ENCODE measurements at regions not wholly inside any gene's neighbourhood (a gene's known extent, or its start where the extent isn't known, plus 50 kb on each side); places are given as distances from the start of the nearest gene placed in this dataset.

DNA sequence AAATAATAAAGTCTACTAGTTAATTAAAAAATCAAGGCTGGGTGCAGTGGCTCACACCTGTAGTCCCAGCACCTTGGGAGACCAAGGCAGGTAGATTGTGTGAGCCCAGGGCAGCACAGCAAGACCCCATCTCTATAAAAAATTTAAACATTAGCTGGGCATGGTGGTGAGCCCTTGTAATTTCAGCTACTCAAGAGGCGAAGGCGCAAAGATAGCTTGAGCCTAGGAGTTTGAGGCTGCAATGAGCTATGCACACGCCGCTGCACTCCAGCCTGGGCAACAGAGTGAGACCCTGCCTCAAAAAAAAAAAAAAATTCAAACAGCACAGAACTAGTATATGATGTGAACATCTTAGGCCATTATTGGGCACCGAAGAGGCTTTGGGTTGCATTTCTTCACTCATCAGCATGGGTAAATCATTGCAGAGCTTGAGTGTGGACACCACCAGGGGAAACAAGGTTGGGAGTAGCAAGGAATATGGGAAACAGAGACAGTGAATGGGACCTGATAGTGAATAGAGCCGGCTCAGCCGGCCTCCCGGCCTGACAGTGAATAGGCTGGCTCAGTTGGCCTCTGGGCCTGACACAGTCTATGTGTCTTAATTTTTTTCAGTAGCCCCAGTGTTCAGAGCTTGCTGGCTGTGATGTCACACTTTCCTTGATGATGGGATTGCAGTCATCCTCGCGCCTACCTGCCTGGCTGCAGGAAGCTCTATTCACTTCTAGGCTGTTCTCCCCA, 89.1 kb upstream of the ERRFI1 start:
- TF ChIP-seq, protein P1, sequence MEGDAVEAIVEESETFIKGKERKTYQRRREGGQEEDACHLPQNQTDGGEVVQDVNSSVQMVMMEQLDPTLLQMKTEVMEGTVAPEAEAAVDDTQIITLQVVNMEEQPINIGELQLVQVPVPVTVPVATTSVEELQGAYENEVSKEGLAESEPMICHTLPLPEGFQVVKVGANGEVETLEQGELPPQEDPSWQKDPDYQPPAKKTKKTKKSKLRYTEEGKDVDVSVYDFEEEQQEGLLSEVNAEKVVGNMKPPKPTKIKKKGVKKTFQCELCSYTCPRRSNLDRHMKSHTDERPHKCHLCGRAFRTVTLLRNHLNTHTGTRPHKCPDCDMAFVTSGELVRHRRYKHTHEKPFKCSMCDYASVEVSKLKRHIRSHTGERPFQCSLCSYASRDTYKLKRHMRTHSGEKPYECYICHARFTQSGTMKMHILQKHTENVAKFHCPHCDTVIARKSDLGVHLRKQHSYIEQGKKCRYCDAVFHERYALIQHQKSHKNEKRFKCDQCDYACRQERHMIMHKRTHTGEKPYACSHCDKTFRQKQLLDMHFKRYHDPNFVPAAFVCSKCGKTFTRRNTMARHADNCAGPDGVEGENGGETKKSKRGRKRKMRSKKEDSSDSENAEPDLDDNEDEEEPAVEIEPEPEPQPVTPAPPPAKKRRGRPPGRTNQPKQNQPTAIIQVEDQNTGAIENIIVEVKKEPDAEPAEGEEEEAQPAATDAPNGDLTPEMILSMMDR (conservative IDR thresholded peaks at IDR 0.05), result no peak
- TF ChIP-seq ZFX (IDR thresholded peaks at IDR 0.05), result no peak
